ENCODE measurements at regions not wholly inside any gene's neighbourhood (a gene's known extent, or its start where the extent isn't known, plus 50 kb on each side); places are given as distances from the start of the nearest gene placed in this dataset.
"Not testable (repeated sequence)": the region's sequence is repeated elsewhere in the genome, so short reads cannot be mapped to it uniquely, and the experiment has no call there.

DNA sequence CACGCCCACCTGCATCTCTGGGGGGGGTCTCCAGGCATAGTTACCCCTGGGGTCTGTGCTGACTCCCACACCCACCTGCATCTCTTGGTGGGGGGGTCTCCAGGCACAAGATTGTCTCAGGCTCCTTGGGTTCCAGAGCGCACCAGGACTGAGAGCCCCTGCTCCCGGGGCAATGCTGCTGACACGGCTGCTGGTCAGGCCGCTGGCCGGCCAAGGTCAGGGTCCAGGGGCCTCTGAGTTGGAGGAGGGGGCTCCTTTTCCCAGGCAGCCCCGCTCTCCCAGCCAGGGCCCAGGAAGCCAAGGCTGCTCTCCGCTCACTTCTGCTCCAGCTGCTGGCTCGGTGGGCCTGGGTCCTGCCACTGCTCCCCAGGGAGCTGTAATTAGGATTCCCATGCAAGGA lies 77.3 kb upstream of the SFSWAP start:
- TF ChIP-seq CTCF, POLR2A (IDR thresholded peaks at IDR 0.05): not testable (repeated sequence)
